ENCODE measurements at regions not wholly inside any gene's neighbourhood (a gene's known extent, or its start where the extent isn't known, plus 50 kb on each side); places are given as distances from the start of the nearest gene placed in this dataset.

DNA sequence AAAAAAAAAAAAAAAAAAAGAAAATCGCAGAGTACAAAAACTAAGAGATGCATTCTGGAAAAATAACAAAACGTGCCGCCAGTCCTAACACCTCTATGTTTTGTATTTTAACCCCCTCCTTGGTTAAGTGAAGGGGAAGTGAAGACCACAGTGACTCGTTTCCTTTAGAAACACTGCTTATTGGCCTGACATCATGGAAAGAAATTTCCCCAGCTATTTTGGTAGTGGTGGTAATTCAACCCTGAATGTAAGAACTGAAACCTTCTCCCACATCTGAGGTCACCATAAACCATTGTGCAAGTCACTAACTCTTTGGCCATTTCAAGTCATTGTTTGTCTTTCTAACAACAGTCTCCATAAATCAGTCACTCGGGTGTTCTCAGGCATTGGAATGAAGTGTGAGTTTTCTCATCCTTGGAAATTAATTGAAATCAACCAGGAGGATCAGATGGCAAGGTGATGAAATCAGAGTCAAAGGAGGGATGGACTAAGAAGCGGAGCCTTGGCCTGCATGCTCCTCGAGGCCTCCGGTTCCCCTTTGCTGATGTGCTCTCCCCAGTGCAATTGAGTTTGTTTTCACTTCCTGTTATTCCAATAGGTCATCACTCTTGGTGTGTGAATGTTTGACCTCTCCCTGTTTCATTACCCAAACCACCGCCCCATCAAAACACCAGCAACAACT lies 443.9 kb downstream of the FGF9 start:
- intact Hi-C loops (cut with DNase I; ENCODE audit: low total_unique reads), result no loop called here
- WGBS, 2 donors, result 69 to 76% methylated on average over 9 of the region's 9 CpGs
- TF ChIP-seq POLR2A (IDR thresholded peaks at IDR 0.05), result no peak
- TF ChIP-seq, protein P1, sequence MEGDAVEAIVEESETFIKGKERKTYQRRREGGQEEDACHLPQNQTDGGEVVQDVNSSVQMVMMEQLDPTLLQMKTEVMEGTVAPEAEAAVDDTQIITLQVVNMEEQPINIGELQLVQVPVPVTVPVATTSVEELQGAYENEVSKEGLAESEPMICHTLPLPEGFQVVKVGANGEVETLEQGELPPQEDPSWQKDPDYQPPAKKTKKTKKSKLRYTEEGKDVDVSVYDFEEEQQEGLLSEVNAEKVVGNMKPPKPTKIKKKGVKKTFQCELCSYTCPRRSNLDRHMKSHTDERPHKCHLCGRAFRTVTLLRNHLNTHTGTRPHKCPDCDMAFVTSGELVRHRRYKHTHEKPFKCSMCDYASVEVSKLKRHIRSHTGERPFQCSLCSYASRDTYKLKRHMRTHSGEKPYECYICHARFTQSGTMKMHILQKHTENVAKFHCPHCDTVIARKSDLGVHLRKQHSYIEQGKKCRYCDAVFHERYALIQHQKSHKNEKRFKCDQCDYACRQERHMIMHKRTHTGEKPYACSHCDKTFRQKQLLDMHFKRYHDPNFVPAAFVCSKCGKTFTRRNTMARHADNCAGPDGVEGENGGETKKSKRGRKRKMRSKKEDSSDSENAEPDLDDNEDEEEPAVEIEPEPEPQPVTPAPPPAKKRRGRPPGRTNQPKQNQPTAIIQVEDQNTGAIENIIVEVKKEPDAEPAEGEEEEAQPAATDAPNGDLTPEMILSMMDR (IDR thresholded peaks at IDR 0.05), result no peak
- H3K4me3 ChIP-seq (ENCODE audit: low read depth, poor library complexity, severe bottlenecking), result no peak overlapping the region
- DNase-seq (ENCODE audit: low spot score in 2 of 2), result no peak

DNA sequence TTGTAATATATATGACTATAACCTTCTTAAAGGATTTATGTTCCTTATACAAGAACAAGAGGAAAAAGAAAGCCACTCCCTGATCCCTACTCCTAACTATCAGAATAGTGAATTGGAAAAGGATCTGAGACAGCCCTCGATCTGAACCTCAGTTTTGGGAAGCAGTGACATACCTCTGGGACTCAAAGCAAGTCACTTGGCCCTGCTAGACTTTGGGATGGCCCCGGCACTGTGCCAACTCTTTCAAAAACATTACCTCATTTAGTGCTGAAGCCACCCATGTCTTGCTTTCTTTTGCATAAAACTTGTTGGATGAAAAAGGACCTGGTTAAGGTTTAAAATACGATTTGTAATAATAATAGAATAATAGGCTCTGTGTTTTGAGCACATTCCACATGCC lies 447.3 kb downstream of the FGF9 start:
- no peak overlapping the region for H3K4me3 ChIP-seq (ENCODE audit: low read depth, poor library complexity, severe bottlenecking)
- TF ChIP-seq, protein P1 (IDR thresholded peaks at IDR 0.05), result no peak
- TF ChIP-seq POLR2A (IDR thresholded peaks at IDR 0.05), result no peak
- WGBS, 2 donors, result 38 to 63% methylated on average over 3 of the region's 3 CpGs
- no peak for DNase-seq (ENCODE audit: low spot score in 2 of 2)
- intact Hi-C loops (cut with DNase I; ENCODE audit: low total_unique reads), result no loop called here

DNA sequence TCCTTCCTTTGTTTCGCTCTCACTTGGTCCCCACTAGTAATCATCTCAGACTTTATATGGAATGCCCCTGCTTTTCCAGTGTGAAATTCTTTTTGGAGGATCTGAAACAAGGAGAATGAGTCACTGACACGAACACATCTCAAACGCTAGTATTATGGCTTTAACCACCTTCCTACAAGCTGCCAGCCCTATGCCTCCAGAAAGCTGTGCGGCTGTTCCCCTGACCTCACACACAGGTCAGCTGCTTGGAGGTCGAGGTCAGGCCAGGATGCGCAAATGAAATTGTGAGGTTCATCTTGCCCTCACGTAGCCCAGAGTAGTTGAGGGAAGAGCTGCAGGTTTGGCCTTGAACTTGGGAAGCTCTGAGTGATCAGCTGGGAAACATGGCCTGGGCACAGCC lies 449.8 kb downstream of the FGF9 start:
- H3K4me3 ChIP-seq (ENCODE audit: low read depth, poor library complexity, severe bottlenecking), result no peak overlapping the region
- WGBS, 2 donors, result 86 to 87% methylated on average over 7 of the region's 7 CpGs
- TF ChIP-seq, protein P1 (IDR thresholded peaks at IDR 0.05), result no peak
- no peak for TF ChIP-seq POLR2A (IDR thresholded peaks at IDR 0.05)
- no peak for DNase-seq (ENCODE audit: low spot score in 2 of 2)
- intact Hi-C loops (cut with DNase I; ENCODE audit: low total_unique reads), result no loop called here

DNA sequence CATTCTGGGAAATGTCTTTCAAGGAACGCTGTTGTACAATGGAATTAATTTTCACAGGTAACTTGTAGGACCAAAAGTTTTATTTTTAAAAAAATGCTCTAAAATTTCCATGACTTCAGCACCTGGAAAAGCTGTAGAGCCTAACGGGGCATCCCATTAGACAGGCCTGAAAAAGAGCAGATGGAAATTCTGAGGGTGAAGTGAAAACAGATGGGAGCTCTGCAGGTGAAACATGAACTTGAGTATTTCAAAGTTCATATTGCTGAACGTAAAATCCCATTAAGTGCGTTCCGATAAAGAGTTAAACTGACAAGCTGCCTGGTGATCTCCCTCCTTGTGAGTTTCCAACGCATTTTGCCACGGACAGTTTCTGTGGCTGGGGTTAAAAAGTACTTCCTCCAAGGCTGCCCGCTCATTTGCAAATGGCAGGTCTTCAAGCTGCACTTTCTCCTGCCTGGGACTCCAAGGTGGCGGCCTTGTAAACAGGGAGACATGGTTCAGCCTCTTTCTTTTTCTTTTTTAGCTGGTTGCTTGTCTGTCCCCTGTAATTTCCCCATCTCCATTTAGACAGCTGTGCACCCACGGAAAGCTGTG lies 450.4 kb downstream of the FGF9 start:
- WGBS, 2 donors, result 67% methylated on average over 10 of the region's 10 CpGs
- TF ChIP-seq, protein P1 (IDR thresholded peaks at IDR 0.05), result no peak
- no peak for TF ChIP-seq POLR2A (IDR thresholded peaks at IDR 0.05)
- H3K4me3 ChIP-seq (ENCODE audit: low read depth, poor library complexity, severe bottlenecking), result no peak overlapping the region
- intact Hi-C loops (cut with DNase I; ENCODE audit: low total_unique reads), result no loop called here
- DNase-seq (ENCODE audit: low spot score in 2 of 2), result no peak

DNA sequence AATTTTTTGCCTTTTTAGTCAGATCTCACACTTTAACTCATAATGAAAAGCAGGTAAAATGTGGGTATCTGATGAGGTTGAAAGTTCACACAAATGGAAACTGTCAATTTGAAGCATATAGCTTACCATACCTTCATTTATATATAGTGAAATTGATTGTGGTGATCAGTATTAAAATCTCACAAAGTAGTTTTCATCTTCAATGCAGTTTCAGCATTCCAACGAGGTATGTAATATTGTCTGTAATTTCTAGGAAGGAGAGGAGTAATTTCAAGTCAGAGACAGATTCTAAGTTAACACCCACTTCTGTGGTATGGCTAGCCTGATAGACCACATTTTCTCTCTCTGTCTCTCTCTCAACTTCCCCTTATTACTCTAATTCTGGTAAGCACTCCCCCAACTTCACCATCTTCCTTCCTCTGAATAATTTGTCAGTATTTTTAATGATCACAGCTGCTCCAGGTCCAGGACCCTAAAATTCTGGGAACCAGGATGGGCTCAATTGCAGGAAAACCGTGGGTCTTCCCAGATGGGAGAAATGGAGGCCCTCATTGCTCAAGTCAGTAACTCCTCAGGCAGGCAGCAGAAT lies 455.7 kb downstream of the FGF9 start:
- no peak for DNase-seq (ENCODE audit: low spot score in 2 of 2)
- TF ChIP-seq, protein P1 (IDR thresholded peaks at IDR 0.05), result no peak
- no peak for TF ChIP-seq POLR2A (IDR thresholded peaks at IDR 0.05)
- no peak overlapping the region for H3K4me3 ChIP-seq (ENCODE audit: low read depth, poor library complexity, severe bottlenecking)
- intact Hi-C loops (cut with DNase I; ENCODE audit: low total_unique reads), result no loop called here
- WGBS, 2 donors, result 21 to 22% methylated on average over 2 of the region's 2 CpGs

Data from lower leg skin (tissue), 4 donors.